Epithelial cell of esophagus (primary cell): ENCODE measurements at regions not wholly inside any gene's neighbourhood (a gene's known extent, or its start where the extent isn't known, plus 50 kb on each side); places are given as distances from the start of the nearest gene placed in this dataset.

Source experiments
- DNase-seq: peaks from one replicate; pipeline ENCODE4 v3.0.0; 2010; ENCODE audit warnings: low read depth
- H3K4me3 ChIP-seq: 2 replicates; pipeline ENCODE4 v1.5.1; 2011; ENCODE audit warnings: mild to moderate bottlenecking, low read length, control low read depth
- TF ChIP-seq, protein P1 (sequence below): IDR thresholded peaks from 2 replicates; pipeline ENCODE4 v1.5.1; 2011; ENCODE audit warnings: low read depth, mild to moderate bottlenecking, low read length, control low read depth, inconsistent platforms; ENCODE audit not compliant: insufficient read depth; ENCODE audit errors: missing control alignments

DNA sequence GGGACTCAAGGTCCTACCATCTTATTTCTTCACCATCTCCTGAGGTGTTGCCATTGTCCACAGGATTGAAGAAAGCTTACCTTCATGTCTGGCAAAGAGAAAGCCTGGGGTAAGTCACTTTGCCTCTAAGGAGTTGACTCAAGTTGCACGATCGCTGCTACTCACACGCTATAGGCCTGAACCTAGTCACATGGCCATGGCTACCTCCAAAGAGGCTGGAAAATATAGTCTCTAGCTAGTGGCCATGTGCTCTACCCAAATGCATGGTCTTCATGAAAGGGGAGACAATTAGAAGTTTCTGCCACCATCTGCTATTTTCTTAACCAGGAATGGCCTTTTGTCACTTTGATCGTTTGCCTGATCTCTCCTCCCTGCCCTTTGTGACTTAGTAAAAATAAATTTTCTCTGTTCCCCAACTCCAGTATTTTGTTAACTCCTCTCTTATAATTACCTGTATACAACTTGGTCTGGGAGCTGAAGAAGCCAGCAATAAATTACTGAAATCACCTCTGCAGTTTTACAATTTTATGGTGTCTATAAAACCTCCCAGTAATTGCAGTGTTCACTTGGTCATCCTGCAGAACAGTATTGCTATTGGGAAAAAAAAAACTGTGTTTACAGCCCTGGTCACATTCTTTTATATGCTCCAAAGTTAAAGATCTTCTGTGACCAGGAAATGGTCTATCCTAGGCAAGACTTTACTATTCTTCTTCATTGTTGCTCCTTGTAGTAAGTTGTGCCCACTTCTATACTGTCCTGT lies 126.7 kb upstream of the TSPAN5 start:
- DNase-seq, result no peak
- H3K4me3 ChIP-seq, result no peak overlapping the region
- TF ChIP-seq, protein P1, sequence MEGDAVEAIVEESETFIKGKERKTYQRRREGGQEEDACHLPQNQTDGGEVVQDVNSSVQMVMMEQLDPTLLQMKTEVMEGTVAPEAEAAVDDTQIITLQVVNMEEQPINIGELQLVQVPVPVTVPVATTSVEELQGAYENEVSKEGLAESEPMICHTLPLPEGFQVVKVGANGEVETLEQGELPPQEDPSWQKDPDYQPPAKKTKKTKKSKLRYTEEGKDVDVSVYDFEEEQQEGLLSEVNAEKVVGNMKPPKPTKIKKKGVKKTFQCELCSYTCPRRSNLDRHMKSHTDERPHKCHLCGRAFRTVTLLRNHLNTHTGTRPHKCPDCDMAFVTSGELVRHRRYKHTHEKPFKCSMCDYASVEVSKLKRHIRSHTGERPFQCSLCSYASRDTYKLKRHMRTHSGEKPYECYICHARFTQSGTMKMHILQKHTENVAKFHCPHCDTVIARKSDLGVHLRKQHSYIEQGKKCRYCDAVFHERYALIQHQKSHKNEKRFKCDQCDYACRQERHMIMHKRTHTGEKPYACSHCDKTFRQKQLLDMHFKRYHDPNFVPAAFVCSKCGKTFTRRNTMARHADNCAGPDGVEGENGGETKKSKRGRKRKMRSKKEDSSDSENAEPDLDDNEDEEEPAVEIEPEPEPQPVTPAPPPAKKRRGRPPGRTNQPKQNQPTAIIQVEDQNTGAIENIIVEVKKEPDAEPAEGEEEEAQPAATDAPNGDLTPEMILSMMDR, result no peak

DNA sequence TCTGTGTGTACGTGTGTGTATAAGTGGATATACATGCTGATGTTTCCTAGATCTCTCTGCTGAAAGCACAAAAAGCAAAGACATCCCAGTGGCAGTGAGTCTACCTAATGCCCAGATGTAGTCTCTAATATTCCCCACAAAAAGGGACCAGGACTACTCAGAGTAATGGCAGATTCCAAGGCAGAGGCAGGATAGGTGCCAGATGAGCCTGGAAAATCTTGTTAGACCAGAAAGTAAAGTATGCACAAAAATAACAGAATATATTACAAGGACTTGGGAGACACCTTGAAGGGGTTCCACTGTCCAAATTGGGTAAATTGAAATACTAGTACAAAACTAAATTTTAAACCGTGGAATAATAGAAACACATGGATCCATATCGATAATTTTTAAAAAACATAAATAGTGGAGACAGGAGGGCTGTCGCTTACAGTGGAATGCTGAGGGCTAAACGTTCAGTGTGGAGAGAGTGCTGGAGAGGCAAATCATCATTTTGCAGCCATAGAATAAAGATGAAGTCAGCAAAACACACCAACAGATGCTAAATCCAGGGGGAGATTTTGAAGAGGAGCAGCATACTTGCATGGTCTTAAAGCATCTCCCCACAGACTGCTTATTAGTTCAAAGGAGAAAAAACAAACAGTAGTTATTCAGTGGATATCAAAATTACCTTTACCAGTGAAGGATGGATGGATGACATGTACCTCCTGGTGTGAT lies 123.4 kb upstream of the TSPAN5 start:
- TF ChIP-seq, protein P1, result no peak
- no peak overlapping the region for H3K4me3 ChIP-seq
- peak; percentile 30 for DNase-seq

DNA sequence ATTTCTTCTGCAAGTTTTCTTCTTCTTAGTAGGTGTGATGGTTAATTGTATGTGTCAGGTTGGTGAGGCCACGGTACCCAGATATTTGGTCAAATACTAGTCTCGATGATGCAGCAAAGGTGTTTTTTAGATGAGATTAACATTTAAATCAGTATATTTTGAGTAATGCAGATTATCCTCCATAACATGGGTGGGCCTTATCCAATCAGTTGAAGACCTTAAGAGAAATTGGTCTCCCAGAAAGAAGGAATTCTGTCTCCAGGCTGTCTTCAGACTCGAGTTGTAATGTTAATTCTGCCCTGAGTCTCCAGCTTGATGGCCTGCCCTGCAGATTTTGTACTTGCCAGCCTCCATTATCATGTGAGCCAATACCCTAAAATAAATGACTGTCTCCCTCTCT lies 122.5 kb upstream of the TSPAN5 start:
- TF ChIP-seq, protein P1, result no peak
- DNase-seq, result no peak
- H3K4me3 ChIP-seq, result no peak overlapping the region

DNA sequence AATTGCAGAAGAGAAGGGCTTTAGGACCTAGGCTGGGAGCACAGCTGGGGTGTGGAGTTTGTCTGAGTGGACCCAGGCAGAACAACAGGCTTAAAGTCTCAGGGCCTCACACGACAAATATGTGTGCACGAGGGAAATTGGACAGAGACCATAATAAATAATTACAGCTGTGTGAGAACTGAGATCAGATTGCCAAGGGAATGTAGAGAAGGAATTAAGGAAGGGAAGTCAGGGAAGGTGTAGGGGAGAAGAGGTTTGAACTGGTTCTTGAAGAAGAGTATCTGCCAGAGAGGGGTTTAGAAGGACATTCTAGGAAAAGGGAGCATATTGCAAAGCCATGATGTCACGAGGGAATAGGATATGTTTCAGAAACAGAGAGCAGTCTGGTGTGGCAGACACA lies 120.7 kb upstream of the TSPAN5 start:
- TF ChIP-seq, protein P1, result no peak
- no peak for DNase-seq
- no peak overlapping the region for H3K4me3 ChIP-seq

DNA sequence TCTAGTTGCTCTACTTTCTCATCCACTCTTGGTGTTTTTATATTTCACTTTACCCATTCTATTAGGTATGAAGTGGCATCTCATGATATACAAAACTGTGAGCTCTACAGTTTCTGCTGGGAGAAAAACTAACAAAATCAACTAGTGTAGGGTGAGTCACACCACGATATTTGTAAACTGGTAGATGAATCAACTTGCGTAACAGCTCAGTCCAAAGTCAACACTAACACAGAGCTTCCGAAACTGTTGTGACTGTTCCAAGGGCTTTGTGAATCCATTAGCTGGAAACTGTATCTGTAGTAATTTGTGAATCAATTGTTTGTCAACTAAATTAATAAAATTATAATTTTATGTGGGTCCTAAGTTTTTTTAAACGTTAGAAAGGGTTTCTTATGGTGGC lies 119.8 kb upstream of the TSPAN5 start:
- TF ChIP-seq, protein P1, result no peak
- DNase-seq, result peak; percentile 96
- H3K4me3 ChIP-seq, result no peak overlapping the region

DNA sequence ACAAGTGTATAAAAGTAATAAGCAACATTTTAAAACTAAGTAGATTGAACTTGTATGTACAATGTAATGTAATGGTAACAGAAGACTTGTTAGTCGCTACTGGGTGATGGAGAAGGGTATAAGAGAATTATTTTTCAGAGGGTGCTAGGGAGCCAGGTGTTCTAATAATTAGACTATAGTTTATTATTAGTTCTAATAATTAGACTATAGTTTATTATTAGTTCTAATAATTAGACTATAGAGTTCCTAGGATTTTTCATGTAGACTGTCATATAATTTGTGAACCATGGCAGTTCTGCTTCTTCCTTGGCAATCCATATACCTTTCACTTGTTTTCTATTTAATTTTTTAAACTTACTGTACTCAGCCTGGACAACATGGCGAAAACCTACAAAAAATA lies 117.3 kb upstream of the TSPAN5 start:
- TF ChIP-seq, protein P1, result no peak
- no peak for DNase-seq
- H3K4me3 ChIP-seq, result no peak overlapping the region
